Keratinocyte (primary cell): ENCODE measurements at regions not wholly inside any gene's neighbourhood (a gene's known extent, or its start where the extent isn't known, plus 50 kb on each side); places are given as distances from the start of the nearest gene placed in this dataset.

Experiments used
- DNase-seq: peaks from one replicate; pipeline ENCODE4 v3.0.0-alpha.2; 2011; ENCODE audit warnings: low read depth, missing footprints, low spot score
- FAIRE-seq: peaks from 2 replicates; lab custom pipeline; 2011; peaks lifted over from hg19 to GRCh38; lab: Jason Lieb, UNC
- H2AFZ ChIP-seq: 2 replicates; pipeline ENCODE4 v1.6.0; 2012; ENCODE audit warnings: low read length, control low read depth, inconsistent platforms; ENCODE audit not compliant: control insufficient read depth
- H3K27ac ChIP-seq: 2 replicates; pipeline ENCODE4 v1.5.1; 2011; ENCODE audit warnings: low read length; ENCODE audit not compliant: control insufficient read depth, insufficient read depth
- H3K27me3 ChIP-seq: 3 replicates; pipeline ENCODE4 v1.6.0; 2011; ENCODE audit warnings: low read length; ENCODE audit not compliant: control insufficient read depth, insufficient read depth; ENCODE audit errors: extremely low read depth
- H3K36me3 ChIP-seq, 2 experiments: 2 replicates in 1 of 2; 3 replicates in 1 of 2; pipeline ENCODE4 v1.5.1; 2011; ENCODE audit warnings: low read length in 2 of 2, mild to moderate bottlenecking in 1 of 2; ENCODE audit not compliant: control insufficient read depth in 2 of 2, insufficient read depth in 2 of 2; ENCODE audit errors: extremely low read depth in 1 of 2
- H3K4me1 ChIP-seq: 3 replicates; pipeline ENCODE4 v1.5.1; 2011; ENCODE audit warnings: low read length; ENCODE audit not compliant: control insufficient read depth, insufficient read depth; ENCODE audit errors: extremely low read depth
- H3K4me2 ChIP-seq: 3 replicates; pipeline ENCODE4 v1.6.0; 2011; ENCODE audit warnings: low read depth, low read length; ENCODE audit not compliant: control insufficient read depth, insufficient read depth; ENCODE audit errors: extremely low read depth
- H3K4me3 ChIP-seq, 3 experiments: fragments of 200-600 bp in 1 of 3; sonication (generic) in 1 of 3; 2 replicates in 2 of 3; 3 replicates in 1 of 3; pipeline ENCODE4 v1.5.1; 2011 to 2016; ENCODE audit warnings: low read length in 3 of 3, mild to moderate bottlenecking in 3 of 3, control low read depth in 2 of 3, inconsistent platforms in 1 of 3, low read depth in 1 of 3, mixed read lengths in 1 of 3, mixed run types in 1 of 3, moderate library complexity in 1 of 3; ENCODE audit not compliant: control insufficient read depth in 2 of 3, insufficient read depth in 2 of 3; ENCODE audit errors: extremely low read depth in 1 of 3
- H3K79me2 ChIP-seq: 2 replicates; pipeline ENCODE4 v1.6.0; 2012; ENCODE audit warnings: low read length; ENCODE audit not compliant: control insufficient read depth, insufficient read depth
- H3K9ac ChIP-seq: 3 replicates; pipeline ENCODE4 v1.6.0; 2011; ENCODE audit warnings: low read length; ENCODE audit not compliant: control insufficient read depth, insufficient read depth; ENCODE audit errors: extremely low read depth
- H3K9me1 ChIP-seq: 3 replicates; pipeline ENCODE4 v1.6.0; 2011; ENCODE audit warnings: low read length; ENCODE audit not compliant: control insufficient read depth, insufficient read depth; ENCODE audit errors: extremely low read depth
- H3K9me3 ChIP-seq: 2 replicates; pipeline ENCODE4 v1.5.1; 2012; ENCODE audit warnings: low read depth, low read length; ENCODE audit not compliant: control insufficient read depth
- H4K20me1 ChIP-seq: 3 replicates; pipeline ENCODE4 v1.6.0; 2011; ENCODE audit warnings: low read length; ENCODE audit not compliant: control insufficient read depth, insufficient read depth; ENCODE audit errors: extremely low read depth
- EZH2 ChIP-seq: IDR thresholded peaks from one replicate; pipeline ENCODE4 v1.6.1; 2012; ENCODE audit warnings: inconsistent platforms, mild to moderate bottlenecking, low read length, moderate library complexity
- dilution Hi-C: fragments of 300-500 bp; cut with MboI; formaldehyde crosslinking; loops from one replicate; pipeline ENCODE4 v1.7.0; 2020; ENCODE audit warnings: low sequenced_read_pairs; ENCODE audit not compliant: extremely low pct_ligation_motif_present
- TF ChIP-seq, protein P1 (sequence below), 3 experiments: IDR thresholded peaks in 1 of 3; conservative IDR thresholded peaks in 1 of 3; optimal IDR thresholded peaks in 1 of 3; 2 replicates in 2 of 3; 3 replicates in 1 of 3; pipeline versions ENCODE3 to v1.5.1; 2011; ENCODE audit warnings: low read length in 3 of 3, mild to moderate bottlenecking in 3 of 3, moderate library complexity in 2 of 3, control low read depth in 1 of 3, inconsistent platforms in 1 of 3; ENCODE audit not compliant: insufficient read depth in 2 of 3; ENCODE audit errors: extremely low read depth in 1 of 3

DNA sequence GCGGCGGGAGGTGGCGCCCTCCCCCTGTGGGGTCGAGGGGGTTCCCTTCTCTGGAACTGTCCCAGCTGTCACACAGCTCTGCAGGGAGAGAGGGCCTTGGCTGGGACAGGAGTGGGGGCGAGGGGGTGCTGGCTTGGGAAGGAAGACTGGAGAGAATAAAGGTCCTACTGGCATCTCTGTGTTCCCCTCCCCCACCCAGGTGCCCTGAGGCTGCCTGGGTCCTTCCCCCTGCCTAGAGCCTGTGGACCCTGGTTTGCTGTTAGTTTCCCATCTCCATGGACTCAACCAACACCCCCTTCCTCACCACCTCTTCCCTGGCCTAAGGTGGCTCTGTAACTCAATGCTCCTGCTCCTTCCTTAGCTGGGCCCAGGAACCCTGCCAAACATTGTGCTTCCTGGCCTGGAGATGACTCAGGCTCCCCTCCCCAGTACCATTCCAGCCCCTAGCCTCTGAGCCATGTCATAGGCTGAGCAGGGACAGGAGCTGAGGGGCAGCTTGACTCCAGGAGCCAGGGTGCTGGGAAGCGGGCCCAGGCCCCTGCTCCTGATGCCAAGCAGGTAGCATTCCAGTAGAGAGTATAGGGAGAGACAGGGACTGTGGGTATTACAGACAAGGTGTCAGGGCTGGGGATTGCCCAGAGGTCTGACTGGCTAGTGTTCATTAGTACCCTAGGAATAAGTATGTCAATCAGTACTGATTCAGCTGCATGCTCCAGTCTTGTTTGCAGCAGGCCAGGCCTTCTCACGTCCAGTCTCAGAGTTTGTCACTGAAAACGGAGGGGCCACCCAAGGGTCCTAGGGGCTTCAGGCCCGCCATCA is 100.7 kb downstream of the EFNB1 start:
- Histone ChIP-seq H3K36me3 (no peaks in the 10 kb centered on the region), H3K9me1 (no peaks in the 10 kb centered on the region), H2AFZ (no peak overlapping the region), H3K9ac (no peak overlapping the region), H3K79me2 (no peaks in the 10 kb centered on the region), H3K4me3 (no peak overlapping the region), H3K27ac (peak overlapping the region; percentile 14), H3K9me3 (no peaks in the 10 kb centered on the region), H3K27me3 (no peaks in the 10 kb centered on the region), H4K20me1 (no peaks in the 10 kb centered on the region), H3K4me1 (peaks cover 14% of the 10 kb centered on the region), H3K4me2 (no peak overlapping the region)
- DNase-seq (peak; percentile 40), FAIRE-seq (peak; percentile 39)
- dilution Hi-C loops, result no loop called here
- TF ChIP-seq, protein P1, sequence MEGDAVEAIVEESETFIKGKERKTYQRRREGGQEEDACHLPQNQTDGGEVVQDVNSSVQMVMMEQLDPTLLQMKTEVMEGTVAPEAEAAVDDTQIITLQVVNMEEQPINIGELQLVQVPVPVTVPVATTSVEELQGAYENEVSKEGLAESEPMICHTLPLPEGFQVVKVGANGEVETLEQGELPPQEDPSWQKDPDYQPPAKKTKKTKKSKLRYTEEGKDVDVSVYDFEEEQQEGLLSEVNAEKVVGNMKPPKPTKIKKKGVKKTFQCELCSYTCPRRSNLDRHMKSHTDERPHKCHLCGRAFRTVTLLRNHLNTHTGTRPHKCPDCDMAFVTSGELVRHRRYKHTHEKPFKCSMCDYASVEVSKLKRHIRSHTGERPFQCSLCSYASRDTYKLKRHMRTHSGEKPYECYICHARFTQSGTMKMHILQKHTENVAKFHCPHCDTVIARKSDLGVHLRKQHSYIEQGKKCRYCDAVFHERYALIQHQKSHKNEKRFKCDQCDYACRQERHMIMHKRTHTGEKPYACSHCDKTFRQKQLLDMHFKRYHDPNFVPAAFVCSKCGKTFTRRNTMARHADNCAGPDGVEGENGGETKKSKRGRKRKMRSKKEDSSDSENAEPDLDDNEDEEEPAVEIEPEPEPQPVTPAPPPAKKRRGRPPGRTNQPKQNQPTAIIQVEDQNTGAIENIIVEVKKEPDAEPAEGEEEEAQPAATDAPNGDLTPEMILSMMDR (optimal IDR thresholded peaks at IDR 0.05 in 1 of 3, IDR thresholded peaks at IDR 0.05 in 1 of 3, conservative IDR thresholded peaks at IDR 0.05 in 1 of 3; ENCODE audit: extremely low read depth in 1 of 3, insufficient read depth in 2 of 3, low read length in 3 of 3), result no peak
- TF ChIP-seq EZH2, result no peak

DNA sequence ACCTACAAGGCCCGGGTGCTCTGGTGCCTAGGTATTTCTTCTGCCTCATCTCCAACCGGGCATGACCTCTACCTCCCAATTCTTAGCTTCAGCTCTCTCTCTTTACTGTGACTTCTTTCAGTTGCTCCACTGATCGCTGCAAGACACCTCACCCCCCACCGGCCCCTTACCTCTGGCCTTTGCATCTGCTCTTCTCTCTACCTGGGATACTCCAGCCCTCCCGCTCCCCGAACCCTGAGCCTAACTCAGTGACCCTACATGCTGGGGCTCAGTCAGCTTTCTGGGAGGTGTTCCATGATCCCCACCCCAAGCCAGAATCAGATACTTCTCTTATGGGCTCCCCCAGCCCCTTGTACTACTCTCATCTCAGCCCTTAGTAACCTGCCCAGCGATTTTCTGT is 99.6 kb downstream of the EFNB1 start:
- dilution Hi-C loops, result no loop called here
- DNase-seq, result no peak
- Histone ChIP-seq H3K36me3 (no peaks in the 10 kb centered on the region), H3K4me3 (no peak overlapping the region), H2AFZ (no peak overlapping the region), H3K4me2 (no peak overlapping the region), H3K9me3 (no peaks in the 10 kb centered on the region), H3K9me1 (no peaks in the 10 kb centered on the region), H3K79me2 (no peaks in the 10 kb centered on the region), H3K27me3 (no peaks in the 10 kb centered on the region), H3K27ac (no peak overlapping the region), H4K20me1 (no peaks in the 10 kb centered on the region), H3K4me1 (peaks cover 14% of the 10 kb centered on the region), H3K9ac (no peak overlapping the region)
- FAIRE-seq, result no peak
- TF ChIP-seq EZH2, result no peak
- TF ChIP-seq, protein P1 (optimal IDR thresholded peaks at IDR 0.05 in 1 of 3, IDR thresholded peaks at IDR 0.05 in 1 of 3, conservative IDR thresholded peaks at IDR 0.05 in 1 of 3; ENCODE audit: extremely low read depth in 1 of 3, insufficient read depth in 2 of 3, low read length in 3 of 3), result no peak
